H1 (cell line): ENCODE measurements at regions not wholly inside any gene's neighbourhood (a gene's known extent, or its start where the extent isn't known, plus 50 kb on each side); places are given as distances from the start of the nearest gene placed in this dataset.

Experiments used
- CTCF ChIA-PET: fragments of 300-600 bp; sonication (Branson Sonifier 250); formaldehyde crosslinking; loops from one replicate; lab custom pipeline; 2021; ENCODE audit not compliant: partially characterized antibody; lab: Charles Lee
- POLR2A ChIA-PET: fragments of 300-600 bp; sonication (Branson Sonifier 250); formaldehyde crosslinking; loops from one replicate; lab custom pipeline; 2021; ENCODE audit warnings: inconsistent platforms; ENCODE audit not compliant: partially characterized antibody; lab: Charles Lee
- DNase-seq, 2 experiments: peaks; one replicate each; pipeline versions ENCODE4 v3.0.0 to v3.0.0-alpha.2; 2010 to 2022; ENCODE audit warnings: low spot score in 2 of 2, low read depth in 1 of 2, mixed read lengths in 1 of 2
- FAIRE-seq: peaks from 2 replicates; lab custom pipeline; 2011; peaks lifted over from hg19 to GRCh38; lab: Jason Lieb, UNC
- H2AFZ ChIP-seq: 2 replicates; pipeline ENCODE4 v1.8.1; 2012; ENCODE audit warnings: low read length, inconsistent platforms
- H2AK5ac ChIP-seq: 2 replicates; pipeline ENCODE4 v1.6.1; 2013; ENCODE audit warnings: low read depth, low read length
- H2BK120ac ChIP-seq: replicated peaks from 2 replicates; pipeline ENCODE3; 2013; ENCODE audit warnings: low read depth, low read length, inconsistent platforms
- H2BK12ac ChIP-seq: 2 replicates; pipeline ENCODE4 v1.6.1; 2013; ENCODE audit warnings: low read depth, low read length
- H2BK15ac ChIP-seq: 2 replicates; pipeline ENCODE4 v1.6.1; 2013; ENCODE audit warnings: low read length
- H2BK20ac ChIP-seq: 2 replicates; pipeline ENCODE4 v1.6.1; 2013; ENCODE audit warnings: low read length
- H2BK5ac ChIP-seq: 2 replicates; pipeline ENCODE4 v1.6.1; 2013; ENCODE audit warnings: low read depth, low read length
- H3K14ac ChIP-seq: 2 replicates; pipeline ENCODE4 v1.6.1; 2013; ENCODE audit warnings: inconsistent platforms; ENCODE audit not compliant: insufficient read length
- H3K18ac ChIP-seq: 2 replicates; pipeline ENCODE4 v1.6.1; 2013; ENCODE audit warnings: low read length; ENCODE audit errors: extremely low read depth
- H3K23ac ChIP-seq: 2 replicates; pipeline ENCODE4 v1.6.1; 2013; ENCODE audit warnings: inconsistent platforms; ENCODE audit not compliant: insufficient read length
- H3K23me2 ChIP-seq: 2 replicates; pipeline ENCODE4 v1.6.1; 2013; ENCODE audit warnings: low read depth, low read length
- H3K27ac ChIP-seq: 2 replicates; pipeline ENCODE4 v1.6.1; 2011; ENCODE audit warnings: low read depth, low read length, inconsistent platforms
- H3K27me3 ChIP-seq, 4 experiments: replicated peaks in 1 of 4; 1 replicate in 1 of 4; 2 replicates in 3 of 4; pipeline versions ENCODE4 v1.6.1 to v1.8.1; 2011 to 2013; ENCODE audit warnings: low read length in 3 of 4, mild to moderate bottlenecking in 3 of 4, inconsistent platforms in 2 of 4, mixed read lengths in 2 of 4, moderate library complexity in 1 of 4; ENCODE audit not compliant: control insufficient read depth in 3 of 4, insufficient read depth in 3 of 4; ENCODE audit errors: extremely low read depth in 1 of 4
- H3K36me3 ChIP-seq, 4 experiments: 2 replicates each; pipeline versions ENCODE4 v1.6.1 to v1.8.1; 2011 to 2013; ENCODE audit warnings: mild to moderate bottlenecking in 4 of 4, low read length in 3 of 4, moderate library complexity in 2 of 4, control low read depth in 1 of 4, inconsistent platforms in 1 of 4; ENCODE audit not compliant: insufficient read depth in 4 of 4, control insufficient read depth in 2 of 4
- H3K4ac ChIP-seq: replicated peaks from 2 replicates; pipeline ENCODE3; 2013; ENCODE audit warnings: low read length, low read depth, mixed read lengths, inconsistent platforms; ENCODE audit not compliant: insufficient read length
- H3K4me1 ChIP-seq, 4 experiments: replicated peaks in 1 of 4; 1 replicate in 1 of 4; 2 replicates in 3 of 4; pipeline versions ENCODE4 v1.6.1 to v1.8.1; 2011 to 2013; ENCODE audit warnings: low read length in 3 of 4, inconsistent platforms in 2 of 4, mixed read lengths in 1 of 4; ENCODE audit not compliant: insufficient read depth in 4 of 4, control insufficient read depth in 3 of 4
- H3K4me2 ChIP-seq, 2 experiments: 2 replicates each; pipeline versions ENCODE4 v1.6.1 to v1.8.1; 2011 to 2013; ENCODE audit warnings: low read depth in 2 of 2, low read length in 2 of 2, control low read depth in 1 of 2, inconsistent platforms in 1 of 2, mild to moderate bottlenecking in 1 of 2; ENCODE audit not compliant: insufficient read depth in 1 of 2
- H3K4me3 ChIP-seq, 4 experiments: fragments of 200-600, 300-600 bp in 1 of 4; sonication (generic), shearing (Covaris generic), sonication (Bioruptor Twin) in 1 of 4; 2 replicates each; pipeline versions ENCODE4 v1.5.1 to v1.8.1; 2011 to 2016; ENCODE audit warnings: low read length in 4 of 4, low read depth in 3 of 4, control low read depth in 2 of 4, inconsistent platforms in 2 of 4, mild to moderate bottlenecking in 2 of 4, mixed read lengths in 1 of 4, moderate library complexity in 1 of 4; ENCODE audit not compliant: insufficient read depth in 2 of 4; ENCODE audit errors: extremely low read depth in 1 of 4
- H3K56ac ChIP-seq: replicated peaks from 2 replicates; pipeline ENCODE3; 2013; ENCODE audit warnings: low read depth, mild to moderate bottlenecking, mixed read lengths, low read length, inconsistent platforms; ENCODE audit not compliant: insufficient read length
- H3K79me1 ChIP-seq: 2 replicates; pipeline ENCODE4 v1.6.1; 2013; ENCODE audit warnings: low read depth, low read length, control low read depth
- H3K79me2 ChIP-seq, 2 experiments: 2 replicates each; pipeline versions ENCODE4 v1.6.1 to v1.8.1; 2012 to 2013; ENCODE audit warnings: low read length in 2 of 2, mild to moderate bottlenecking in 2 of 2, inconsistent platforms in 1 of 2; ENCODE audit not compliant: insufficient read depth in 2 of 2, control insufficient read depth in 1 of 2
- H3K9ac ChIP-seq, 4 experiments: replicated peaks in 1 of 4; 1 replicate in 1 of 4; 2 replicates in 3 of 4; pipeline versions ENCODE4 v1.6.1 to v1.8.1; 2011 to 2013; ENCODE audit warnings: low read depth in 3 of 4, low read length in 3 of 4, control low read depth in 2 of 4, mild to moderate bottlenecking in 2 of 4, moderate library complexity in 2 of 4, inconsistent platforms in 1 of 4; ENCODE audit errors: extremely low read depth in 1 of 4
- H3K9me3 ChIP-seq, 2 experiments: 2 replicates each; pipeline versions ENCODE4 v1.6.1 to v1.8.1; 2012 to 2013; ENCODE audit warnings: mild to moderate bottlenecking in 2 of 2, moderate library complexity in 2 of 2, control low read depth in 1 of 2, inconsistent platforms in 1 of 2, low read depth in 1 of 2, low read length in 1 of 2, mixed read lengths in 1 of 2; ENCODE audit not compliant: insufficient read depth in 2 of 2
- H4K20me1 ChIP-seq, 2 experiments: replicated peaks in 1 of 2; 2 replicates each; pipeline versions ENCODE3 to v1.8.1; 2011 to 2013; ENCODE audit warnings: inconsistent platforms in 2 of 2, low read length in 2 of 2, mild to moderate bottlenecking in 1 of 2; ENCODE audit not compliant: insufficient read depth in 2 of 2, control insufficient read depth in 1 of 2
- H4K5ac ChIP-seq: 2 replicates; pipeline ENCODE4 v1.6.1; 2013; ENCODE audit warnings: low read length, low read depth, mixed read lengths, inconsistent platforms; ENCODE audit not compliant: insufficient read length
- H4K8ac ChIP-seq: 2 replicates; pipeline ENCODE4 v1.8.0; 2013; ENCODE audit warnings: mild to moderate bottlenecking, moderate library complexity, low read length, inconsistent platforms; ENCODE audit not compliant: insufficient read depth; ENCODE audit errors: extremely low read depth
- H4K91ac ChIP-seq: replicated peaks from 2 replicates; pipeline ENCODE3; 2013; ENCODE audit warnings: low read length, mixed read lengths, inconsistent platforms; ENCODE audit not compliant: insufficient read length
- ATF2 ChIP-seq: IDR thresholded peaks from 2 replicates; pipeline ENCODE4 v1.6.1; 2012; ENCODE audit warnings: low read length, inconsistent platforms
- BACH1 ChIP-seq: IDR thresholded peaks from 2 replicates; pipeline ENCODE4 v1.6.1; 2012; ENCODE audit warnings: low read length, improper control_type of control experiment
- BCL11A ChIP-seq, 2 experiments: IDR thresholded peaks; one replicate each; pipeline ENCODE4 v1.6.1; 2011; ENCODE audit warnings: low read depth in 2 of 2, low read length in 2 of 2, mild to moderate bottlenecking in 2 of 2
- CHD2 ChIP-seq: IDR thresholded peaks from 2 replicates; pipeline ENCODE4 v1.6.1; 2012; ENCODE audit warnings: low read length, improper control_type of control experiment
- CTCF ChIP-seq, 3 experiments: IDR thresholded peaks; 1 replicate in 2 of 3; 2 replicates in 1 of 3; pipeline versions ENCODE4 v1.5.1 to v1.6.1; 2011; ENCODE audit warnings: low read length in 3 of 3, mild to moderate bottlenecking in 3 of 3, inconsistent platforms in 2 of 3, low read depth in 1 of 3, moderate library complexity in 1 of 3; ENCODE audit not compliant: insufficient read depth in 1 of 3; ENCODE audit errors: control extremely low read depth in 1 of 3
- EGR1 ChIP-seq: IDR thresholded peaks from 2 replicates; pipeline ENCODE4 v1.6.1; 2011; ENCODE audit warnings: low read depth, low read length, borderline replicate concordance
- KDM1A ChIP-seq: fragments of 200-600, 300-600 bp; sonication (generic); IDR thresholded peaks from 2 replicates; pipeline ENCODE4 v1.7.1; 2016; ENCODE audit warnings: mild to moderate bottlenecking, low read length, borderline replicate concordance
- NRF1 ChIP-seq: IDR thresholded peaks from 2 replicates; pipeline ENCODE4 v1.6.1; 2011; ENCODE audit warnings: mild to moderate bottlenecking, low read depth, low read length, improper control_type of control experiment
- POLR2AphosphoS5 ChIP-seq: IDR thresholded peaks from 2 replicates; pipeline ENCODE4 v1.6.1; 2011; ENCODE audit warnings: low read depth, low read length
- SRF ChIP-seq: IDR thresholded peaks from 2 replicates; pipeline ENCODE4 v1.6.1; 2011; ENCODE audit warnings: mild to moderate bottlenecking, low read depth, low read length, moderate library complexity
- YY1 ChIP-seq: IDR thresholded peaks from 2 replicates; pipeline ENCODE4 v1.6.1; 2011; ENCODE audit warnings: low read depth, mild to moderate bottlenecking, low read length
- WGBS, 2 experiments: shearing (Covaris generic) in 1 of 2; methylation state at CpG; one replicate each; pipeline versions ENCODE4 v1.1.6 to v1.1.7; 2013 to 2015; ENCODE audit warnings: low lambda C conversion rate in 2 of 2, mixed read lengths in 2 of 2, inconsistent platforms in 1 of 2, low coverage in 1 of 2, missing lambda C conversion rate in 1 of 2; ENCODE audit not compliant: insufficient replicate concordance in 2 of 2, insufficient coverage in 1 of 2, insufficient read length in 1 of 2; ENCODE audit errors: extremely low coverage in 1 of 2, missing lambda C conversion rate in 1 of 2; 5-methylcytosine and 5-hydroxymethylcytosine counted together

- ChIA-PET CTCF (interaction anchor here (0.7 kb wide), 1 partner anchor 39 kb away, joined by 3 read pairs; no protein-coding TSS in a partner anchor), POLR2A (interaction anchor here (0.5 kb wide), 1 partner anchor 340 kb away, joined by 4 read pairs; no protein-coding TSS in a partner anchor)
- H4K8ac ChIP-seq: no peak overlapping the region
- TF ChIP-seq BACH1 (no peak), NRF1 (no peak), EGR1 (no peak), YY1 (no peak), KDM1A (no peak), POLR2AphosphoS5 (no peak), ATF2 (no peak), SRF (no peak), BCL11A (IDR thresholded peaks at IDR 0.05; ENCODE audit: low read depth in 2 of 2, low read length in 2 of 2) (no peak), CTCF (IDR thresholded peaks at IDR 0.05; ENCODE audit: control extremely low read depth in 1 of 3, insufficient read depth in 1 of 3, low read depth in 1 of 3, low read length in 3 of 3) (no peak), CHD2 (no peak)
Measured at GRCh38 chr10:121248266-121248665, 350.0 kb downstream of the FGFR2 start.

More at GRCh38 chr10:121248266-121248665, 350.0 kb downstream of the FGFR2 start:
- no peak for DNase-seq
- Histone ChIP-seq H4K5ac (no peak overlapping the region), H3K4me3 (no peak overlapping the region), H3K36me3 (no peaks in the 10 kb centered on the region), H3K79me2 (no peaks in the 10 kb centered on the region), H2BK120ac (no peak overlapping the region), H2BK12ac (no peak overlapping the region), H3K27me3 (no peaks in the 10 kb centered on the region), H2BK15ac (no peak overlapping the region), H3K4me1 (no peaks in the 10 kb centered on the region), H3K9me3 (no peaks in the 10 kb centered on the region), H2BK5ac (no peak overlapping the region), H2AFZ (peak overlapping the region; percentile 36; the same call in 1 of the 2 replicates), H3K23ac (no peak overlapping the region), H3K56ac (no peak overlapping the region), H3K27ac (no peak overlapping the region), H2AK5ac (no peak overlapping the region), H3K23me2 (no peaks in the 10 kb centered on the region), H3K9ac (no peak overlapping the region), H3K4ac (no peak overlapping the region), H4K91ac (no peak overlapping the region), H3K79me1 (no peaks in the 10 kb centered on the region), H3K14ac (no peak overlapping the region), H3K18ac (no peak overlapping the region), H2BK20ac (no peak overlapping the region), H4K20me1 (no peaks in the 10 kb centered on the region), H3K4me2 (no peak overlapping the region)
- 89% methylated on average over 6 of the region's 6 CpGs; no CpG with 5 or more reads in 1 of the 2 experiments for WGBS, 2 experiments
- no peak for FAIRE-seq
